ENCODE measurements at regions not wholly inside any gene's neighbourhood (a gene's known extent, or its start where the extent isn't known, plus 50 kb on each side); places are given as distances from the start of the nearest gene placed in this dataset.

- no peak for DNase-seq
Measured at GRCh38 chr3:31405515-31405914, 127.2 kb upstream of the STT3B start.

GRCh38 chr3:31406896-31407295 is 125.8 kb upstream of the STT3B start:
- no peak for DNase-seq

- no peak for DNase-seq
Measured at GRCh38 chr3:31407665-31408064, 125.1 kb upstream of the STT3B start.

- no peak for DNase-seq
Measured at GRCh38 chr3:31408720-31409119, 124.0 kb upstream of the STT3B start.

- DNase-seq = no peak
Measured at GRCh38 chr3:31409389-31409788, 123.3 kb upstream of the STT3B start.

GRCh38 chr3:31409866-31410265 is 122.9 kb upstream of the STT3B start:
- DNase-seq = no peak

GRCh38 chr3:31410411-31410810 is 122.3 kb upstream of the STT3B start:
- no peak for DNase-seq

GRCh38 chr3:31412832-31413231 is 119.9 kb upstream of the STT3B start:
- DNase-seq = no peak

GRCh38 chr3:31413515-31413914 is 119.2 kb upstream of the STT3B start:
- no peak for DNase-seq

GRCh38 chr3:31416980-31417379 is 115.7 kb upstream of the STT3B start:
- DNase-seq = no peak

- no peak for DNase-seq
Measured at GRCh38 chr3:31417486-31417885, 115.2 kb upstream of the STT3B start.

- DNase-seq = no peak
Measured at GRCh38 chr3:31420311-31420710, 112.4 kb upstream of the STT3B start.

GRCh38 chr3:31421314-31422048 is 111.2 kb upstream of the STT3B start:
- DNase-seq = no peak

GRCh38 chr3:31422237-31422636 is 110.5 kb upstream of the STT3B start:
- DNase-seq = no peak

- DNase-seq = no peak
Measured at GRCh38 chr3:31423482-31423881, 109.2 kb upstream of the STT3B start.

GRCh38 chr3:31425401-31425800 is 107.3 kb upstream of the STT3B start:
- DNase-seq = no peak

GRCh38 chr3:31427623-31428022 is 105.1 kb upstream of the STT3B start:
- DNase-seq = no peak

GRCh38 chr3:31431321-31431720 is 101.4 kb upstream of the STT3B start:
- DNase-seq = no peak

GRCh38 chr3:31432897-31433678 is 99.6 kb upstream of the STT3B start:
- no peak for DNase-seq

- DNase-seq = no peak
Measured at GRCh38 chr3:31433679-31433992, 99.1 kb upstream of the STT3B start.

- DNase-seq = no peak
Measured at GRCh38 chr3:31434819-31435218, 97.9 kb upstream of the STT3B start.

GRCh38 chr3:31436830-31437229 is 95.9 kb upstream of the STT3B start:
- DNase-seq = no peak

GRCh38 chr3:31438742-31439141 is 94.0 kb upstream of the STT3B start:
- no peak for DNase-seq

GRCh38 chr3:31439890-31440750 is 92.6 kb upstream of the STT3B start:
- DNase-seq = no peak

All from inflammatory macrophage treated with lipopolysaccharide for 4 hours (primary cell).